ENCODE measurements at regions not wholly inside any gene's neighbourhood (a gene's known extent, or its start where the extent isn't known, plus 50 kb on each side); places are given as distances from the start of the nearest gene placed in this dataset.

- ChIA-PET CTCF (interaction anchor here (1.0 to 4.6 kb wide), 5 partner anchors 12 to 34 kb away, joined by 3 to 19 read pairs (median 4); no protein-coding TSS in a partner anchor), POLR2A (no interaction called here)
- TF ChIP-seq CTCF (IDR thresholded peaks at IDR 0.05; ENCODE audit: control extremely low read depth, extremely low read depth, low read depth, missing control alignments): no peak
- no peak for DNase-seq (ENCODE audit: extremely low spot score)
Measured at GRCh38 chr1:110816945-110817344, 56.0 kb upstream of the CD53 start.

GRCh38 chr1:110811529-110811928 is 61.4 kb upstream of the CD53 start:
- no peak for DNase-seq (ENCODE audit: extremely low spot score)
- ChIA-PET POLR2A (no interaction called here), CTCF (interaction anchor here (1.7 to 5.2 kb wide), 2 partner anchors 18 to 46 kb away, joined by 3 to 16 read pairs; no protein-coding TSS in a partner anchor)
- TF ChIP-seq CTCF (IDR thresholded peaks at IDR 0.05; ENCODE audit: control extremely low read depth, extremely low read depth, low read depth, missing control alignments): no peak

- DNase-seq (ENCODE audit: extremely low spot score): no peak
- POLR2A ChIA-PET: no interaction called here
- CTCF ChIA-PET: interaction anchor here (0.8 to 2.9 kb wide), 4 partner anchors 13 to 20 kb away, joined by 3 to 10 read pairs (median 5); no protein-coding TSS in a partner anchor
- TF ChIP-seq CTCF (IDR thresholded peaks at IDR 0.05; ENCODE audit: control extremely low read depth, extremely low read depth, low read depth, missing control alignments): no peak
Measured at GRCh38 chr1:110800079-110800478, 72.9 kb upstream of the CD53 start.

- CTCF ChIA-PET: interaction anchor here (0.6 to 1.6 kb wide), 5 partner anchors 12 to 33 kb away, joined by 3 to 5 read pairs (median 4); no protein-coding TSS in a partner anchor
- POLR2A ChIA-PET: no interaction called here
- no peak for DNase-seq (ENCODE audit: extremely low spot score)
- TF ChIP-seq CTCF (IDR thresholded peaks at IDR 0.05; ENCODE audit: control extremely low read depth, extremely low read depth, low read depth, missing control alignments): no peak
Measured at GRCh38 chr1:110798691-110799256, 74.2 kb upstream of the CD53 start.

- DNase-seq (ENCODE audit: extremely low spot score): no peak
- no peak for TF ChIP-seq CTCF (IDR thresholded peaks at IDR 0.05; ENCODE audit: control extremely low read depth, extremely low read depth, low read depth, missing control alignments)
- CTCF ChIA-PET: interaction anchor here (0.7 to 11.2 kb wide), 5 partner anchors 8 to 170 kb away, joined by 3 to 179 read pairs (median 5); no protein-coding TSS in a partner anchor
- POLR2A ChIA-PET: no interaction called here
Measured at GRCh38 chr1:110788673-110789072, 84.3 kb upstream of the CD53 start.

GRCh38 chr1:110787328-110788071 is 85.4 kb upstream of the CD53 start:
- no peak for TF ChIP-seq CTCF (IDR thresholded peaks at IDR 0.05; ENCODE audit: control extremely low read depth, extremely low read depth, low read depth, missing control alignments)
- ChIA-PET POLR2A (interaction anchor here (0.5 to 0.7 kb wide), 2 partner anchors 271 to 828 kb away, joined by 3 to 4 read pairs; no protein-coding TSS in a partner anchor), CTCF (interaction anchor here (0.7 to 11.2 kb wide), 24 partner anchors 7 to 700 kb away, joined by 3 to 179 read pairs (median 4); no protein-coding TSS in a partner anchor)
- DNase-seq (ENCODE audit: extremely low spot score): peak; percentile 31

All from GM10248 (cell line).